Uterus (tissue), 2 donors: ENCODE measurements at regions not wholly inside any gene's neighbourhood (a gene's known extent, or its start where the extent isn't known, plus 50 kb on each side); places are given as distances from the start of the nearest gene placed in this dataset.

ENCODE experiments used
- CTCF ChIP-seq, 4 experiments: fragments of 200-600 bp in 2 of 4; fragments of 450-650 bp in 2 of 4; sonication (generic) in 2 of 4; IDR thresholded peaks; one replicate each; pipeline ENCODE4 v1.5.1; 2016 to 2019; ENCODE audit warnings: antibody characterized with exemption in 4 of 4, mild to moderate bottlenecking in 2 of 4, moderate library complexity in 1 of 4
- POLR2A ChIP-seq, 2 donors: fragments of 450-650 bp; IDR thresholded peaks; one replicate each; pipeline ENCODE4 v1.6.1; 2016; ENCODE audit warnings: antibody characterized with exemption in 2 of 2, mild to moderate bottlenecking in 1 of 2, moderate library complexity in 1 of 2

- no peak for TF ChIP-seq POLR2A (IDR thresholded peaks at IDR 0.05)
- no peak for TF ChIP-seq CTCF (IDR thresholded peaks at IDR 0.05)
Measured at GRCh38 chr7:69448071-69448470, 150.2 kb upstream of the AUTS2 start.
